ENCODE measurements at regions not wholly inside any gene's neighbourhood (a gene's known extent, or its start where the extent isn't known, plus 50 kb on each side); places are given as distances from the start of the nearest gene placed in this dataset.

DNA sequence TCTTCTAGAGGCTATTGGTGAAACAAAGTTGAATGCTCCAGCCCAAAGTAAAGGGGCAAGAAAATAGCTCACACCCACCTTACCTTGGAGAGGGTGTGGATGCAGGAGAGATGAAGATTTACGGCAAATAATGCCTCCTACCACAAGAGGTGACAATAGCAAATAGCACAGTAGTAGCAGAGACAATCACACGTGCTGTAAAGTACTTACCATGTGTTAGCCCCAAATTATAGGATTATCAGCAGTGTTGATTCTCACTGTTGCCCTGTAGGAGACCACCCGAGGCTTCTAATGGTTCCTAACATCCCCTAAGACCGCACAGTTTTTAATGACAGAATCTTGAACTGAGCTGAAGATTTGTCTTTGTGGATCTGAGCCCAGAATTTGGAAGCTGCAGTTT lies 94.8 kb upstream of the FOXA2 start:
- Histone ChIP-seq H3K9me1 (replicated peaks; ENCODE audit: control insufficient read depth, extremely low read depth, insufficient read depth, low read length) (no peaks in the 10 kb centered on the region), H3K27me3 (ENCODE audit: control insufficient read depth in 2 of 2, insufficient read depth in 2 of 2, low read length in 2 of 2) (peaks cover 10 to 11% of the 10 kb centered on the region in 2 experiments), H3K36me3 (ENCODE audit: control insufficient read depth in 2 of 2, extremely low read depth in 1 of 2, insufficient read depth in 2 of 2, low read length in 2 of 2) (no peaks in the 10 kb centered on the region), H3K9me3 (replicated peaks; ENCODE audit: control insufficient read depth, insufficient read depth, low read length) (no peaks in the 10 kb centered on the region), H3K27ac (ENCODE audit: insufficient read depth, low read depth, low read length) (no peak overlapping the region), H3K4me3 (replicated peaks in 1 of 3; ENCODE audit: insufficient read depth in 1 of 3, low read depth in 1 of 3, low read length in 3 of 3) (no peak overlapping the region), H3K4me1 (ENCODE audit: control insufficient read depth, extremely low read depth, insufficient read depth, low read length) (no peaks in the 10 kb centered on the region), H3K9ac (replicated peaks; ENCODE audit: extremely low read depth, insufficient read depth, low read length) (no peak overlapping the region), H4K20me1 (replicated peaks; ENCODE audit: control insufficient read depth, extremely low read depth, insufficient read depth, low read length) (no peaks in the 10 kb centered on the region), H3K79me2 (ENCODE audit: control insufficient read depth, insufficient read depth, low read length) (no peaks in the 10 kb centered on the region), H2AFZ (ENCODE audit: low read depth, low read length) (no peak overlapping the region), H3K4me2 (ENCODE audit: insufficient read depth, low read length) (no peak overlapping the region)
- no TSS peak for BruUV-seq (replicated peaks)
- dilution Hi-C loops (cut with MboI; ENCODE audit: extremely low pct_ligation_motif_present, low sequenced_read_pairs) (loop anchor here (25.0 kb wide), 1 partner anchor 342 kb away; no protein-coding TSS in a partner anchor), intact Hi-C loops (cut with micrococcal nuclease) (no loop called here)
- DNase-seq (ENCODE audit: low read depth, low spot score) (no peak), FAIRE-seq (no peak)
- TF ChIP-seq GATA2 (IDR thresholded peaks at IDR 0.05; ENCODE audit: insufficient read depth, insufficient read length, low read depth, low read length): no peak
- TF ChIP-seq, protein P1, sequence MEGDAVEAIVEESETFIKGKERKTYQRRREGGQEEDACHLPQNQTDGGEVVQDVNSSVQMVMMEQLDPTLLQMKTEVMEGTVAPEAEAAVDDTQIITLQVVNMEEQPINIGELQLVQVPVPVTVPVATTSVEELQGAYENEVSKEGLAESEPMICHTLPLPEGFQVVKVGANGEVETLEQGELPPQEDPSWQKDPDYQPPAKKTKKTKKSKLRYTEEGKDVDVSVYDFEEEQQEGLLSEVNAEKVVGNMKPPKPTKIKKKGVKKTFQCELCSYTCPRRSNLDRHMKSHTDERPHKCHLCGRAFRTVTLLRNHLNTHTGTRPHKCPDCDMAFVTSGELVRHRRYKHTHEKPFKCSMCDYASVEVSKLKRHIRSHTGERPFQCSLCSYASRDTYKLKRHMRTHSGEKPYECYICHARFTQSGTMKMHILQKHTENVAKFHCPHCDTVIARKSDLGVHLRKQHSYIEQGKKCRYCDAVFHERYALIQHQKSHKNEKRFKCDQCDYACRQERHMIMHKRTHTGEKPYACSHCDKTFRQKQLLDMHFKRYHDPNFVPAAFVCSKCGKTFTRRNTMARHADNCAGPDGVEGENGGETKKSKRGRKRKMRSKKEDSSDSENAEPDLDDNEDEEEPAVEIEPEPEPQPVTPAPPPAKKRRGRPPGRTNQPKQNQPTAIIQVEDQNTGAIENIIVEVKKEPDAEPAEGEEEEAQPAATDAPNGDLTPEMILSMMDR (IDR thresholded peaks at IDR 0.05; ENCODE audit: extremely low read depth in 1 of 2, insufficient read depth in 1 of 2, low read depth in 1 of 2, low read length in 2 of 2): no peak
- no peak for TF ChIP-seq POLR2A (IDR thresholded peaks at IDR 0.05; ENCODE audit: low read depth, low read length)
- no peak for TF ChIP-seq JUN (IDR thresholded peaks at IDR 0.05; ENCODE audit: borderline replicate concordance, insufficient read depth, insufficient read length, low read depth)
- no peak for TF ChIP-seq EZH2 (IDR thresholded peaks at IDR 0.05; ENCODE audit: borderline replicate concordance, low read depth, low read length, severe bottlenecking)
- no peak for TF ChIP-seq MYC (IDR thresholded peaks at IDR 0.05; ENCODE audit: low read depth, low read length)
- TF ChIP-seq POLR2AphosphoS5 (IDR thresholded peaks at IDR 0.05; ENCODE audit: insufficient read depth, low read depth, low read length): no peak
- TF ChIP-seq, protein P2, sequence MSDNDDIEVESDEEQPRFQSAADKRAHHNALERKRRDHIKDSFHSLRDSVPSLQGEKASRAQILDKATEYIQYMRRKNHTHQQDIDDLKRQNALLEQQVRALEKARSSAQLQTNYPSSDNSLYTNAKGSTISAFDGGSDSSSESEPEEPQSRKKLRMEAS (IDR thresholded peaks at IDR 0.05; ENCODE audit: insufficient read depth, insufficient read length): no peak
- TF ChIP-seq FOS (IDR thresholded peaks at IDR 0.05; ENCODE audit: borderline replicate concordance, insufficient read depth, low read length): no peak
- CTCF ChIA-PET: interaction anchor here (0.7 kb wide), 1 partner anchor 358 kb away, joined by 3 read pairs; no protein-coding TSS in a partner anchor
- POLR2A ChIA-PET: no interaction called here

Measured in endothelial cell of umbilical vein (primary cell).